Mesenchymal stem cell (in vitro differentiated cells and primary cell): ENCODE measurements at regions not wholly inside any gene's neighbourhood (a gene's known extent, or its start where the extent isn't known, plus 50 kb on each side); places are given as distances from the start of the nearest gene placed in this dataset. TPM values are rescaled to one million over a fixed set of nuclear protein-coding genes. Genes with fewer than 3 reads are reported as not detected.

Source experiments
- DNase-seq: peaks from one replicate; pipeline ENCODE4 v3.0.0-alpha.2; 2013
- H2AFZ ChIP-seq: one replicate; pipeline ENCODE4 v1.6.1; 2013; ENCODE audit warnings: low read depth, mild to moderate bottlenecking, control low read depth, inconsistent platforms, low read length, moderate library complexity
- H2AK5ac ChIP-seq: 2 replicates; pipeline ENCODE4 v1.6.1; 2013; ENCODE audit warnings: low read length, moderate library complexity, mild to moderate bottlenecking, inconsistent platforms; ENCODE audit not compliant: severe bottlenecking
- H2BK120ac ChIP-seq: one replicate; pipeline ENCODE4 v1.6.1; 2013; ENCODE audit warnings: low read depth, mild to moderate bottlenecking, inconsistent platforms, low read length, moderate library complexity
- H2BK12ac ChIP-seq, 2 experiments: one replicate each; pipeline ENCODE4 v1.6.1; 2013; ENCODE audit warnings: inconsistent platforms in 2 of 2, low read length in 2 of 2, mild to moderate bottlenecking in 2 of 2, moderate library complexity in 2 of 2, control low read depth in 1 of 2
- H2BK15ac ChIP-seq: one replicate; pipeline ENCODE4 v1.6.1; 2013; ENCODE audit warnings: mild to moderate bottlenecking, low read depth, inconsistent platforms; ENCODE audit not compliant: poor library complexity, severe bottlenecking
- H2BK5ac ChIP-seq: 2 replicates; pipeline ENCODE4 v1.6.1; 2013; ENCODE audit warnings: low read depth, mild to moderate bottlenecking, low read length, control low read depth, inconsistent platforms; ENCODE audit not compliant: poor library complexity, severe bottlenecking
- H3K14ac ChIP-seq, 2 experiments: one replicate each; pipeline ENCODE4 v1.6.1; 2013; ENCODE audit warnings: inconsistent platforms in 2 of 2, low read length in 2 of 2, control low read depth in 1 of 2, mild to moderate bottlenecking in 1 of 2, moderate library complexity in 1 of 2
- H3K18ac ChIP-seq, 2 experiments: one replicate each; pipeline ENCODE4 v1.6.1; 2013; ENCODE audit warnings: inconsistent platforms in 2 of 2, low read length in 2 of 2, control low read depth in 1 of 2, low read depth in 1 of 2, mild to moderate bottlenecking in 1 of 2
- H3K23ac ChIP-seq, 2 experiments: one replicate each; pipeline ENCODE4 v1.6.1; 2013; ENCODE audit warnings: inconsistent platforms in 2 of 2, low read length in 2 of 2, mild to moderate bottlenecking in 2 of 2, moderate library complexity in 2 of 2, control low read depth in 1 of 2
- H3K27ac ChIP-seq: 2 replicates; pipeline ENCODE4 v1.5.1; 2013; ENCODE audit warnings: mild to moderate bottlenecking, moderate library complexity, low read length, control low read depth, inconsistent platforms; ENCODE audit not compliant: poor library complexity, severe bottlenecking
- H3K27me3 ChIP-seq, 2 experiments: 2 replicates each; pipeline versions ENCODE4 v1.6.1 to v1.7.0; 2013; ENCODE audit warnings: low read length in 2 of 2, mild to moderate bottlenecking in 2 of 2, moderate library complexity in 2 of 2, control low read depth in 1 of 2, inconsistent platforms in 1 of 2; ENCODE audit not compliant: control insufficient read depth in 1 of 2, insufficient read depth in 1 of 2
- H3K36me3 ChIP-seq, 2 experiments: 2 replicates each; pipeline versions ENCODE4 v1.6.1 to v1.7.0; 2013; ENCODE audit warnings: low read length in 2 of 2, control low read depth in 1 of 2, inconsistent platforms in 1 of 2, low read depth in 1 of 2, mild to moderate bottlenecking in 1 of 2; ENCODE audit not compliant: insufficient read depth in 2 of 2, control insufficient read depth in 1 of 2
- H3K4ac ChIP-seq, 2 experiments: one replicate each; pipeline ENCODE4 v1.6.1; 2013; ENCODE audit warnings: inconsistent platforms in 2 of 2, low read length in 2 of 2, mild to moderate bottlenecking in 2 of 2, moderate library complexity in 2 of 2, control low read depth in 1 of 2, low read depth in 1 of 2
- H3K4me1 ChIP-seq: 2 replicates; pipeline ENCODE4 v1.6.1; 2013; ENCODE audit warnings: low read depth, low read length, control low read depth; ENCODE audit not compliant: control insufficient read depth, insufficient read depth
- H3K4me2 ChIP-seq: 2 replicates; pipeline ENCODE4 v1.6.1; 2013; ENCODE audit warnings: low read length, mild to moderate bottlenecking, inconsistent platforms; ENCODE audit not compliant: poor library complexity, severe bottlenecking
- H3K4me3 ChIP-seq, 2 experiments: 2 replicates each; pipeline versions ENCODE4 v1.5.1 to v1.7.0; 2013; ENCODE audit warnings: low read length in 2 of 2, mild to moderate bottlenecking in 2 of 2, control low read depth in 1 of 2, low read depth in 1 of 2; ENCODE audit not compliant: insufficient read depth in 1 of 2
- H3K79me1 ChIP-seq: replicated peaks from 2 replicates; pipeline ENCODE4 v1.6.1; 2013; ENCODE audit warnings: mild to moderate bottlenecking, control low read depth, low read length, inconsistent platforms; ENCODE audit not compliant: poor library complexity, severe bottlenecking
- H3K9ac ChIP-seq: 2 replicates; pipeline ENCODE4 v1.7.0; 2013; ENCODE audit warnings: mild to moderate bottlenecking, low read length, moderate library complexity
- H3K9me3 ChIP-seq: 2 replicates; pipeline ENCODE4 v1.7.0; 2013; ENCODE audit warnings: mild to moderate bottlenecking, low read length; ENCODE audit not compliant: control insufficient read depth
- H4K8ac ChIP-seq: one replicate; pipeline ENCODE4 v1.6.1; 2013; ENCODE audit warnings: inconsistent platforms, mild to moderate bottlenecking, low read length, moderate library complexity
- H4K91ac ChIP-seq: one replicate; pipeline ENCODE4 v1.6.1; 2013; ENCODE audit warnings: mild to moderate bottlenecking, low read length, inconsistent platforms
- WGBS: methylation state at CpG from one replicate; pipeline ENCODE4 v1.1.7; 2013; ENCODE audit warnings: mixed read lengths; 5-methylcytosine and 5-hydroxymethylcytosine counted together
- small RNA-seq: library from polyadenylated mRNA; stranded (forward); fragments of <200 nt; extraction: miRNeasy Mini kit (QIAGEN cat#:217004); gene quantifications from one replicate; pipeline ENCODE3, GENCODE V24; 2013; ENCODE audit warnings: low read depth

DNA sequence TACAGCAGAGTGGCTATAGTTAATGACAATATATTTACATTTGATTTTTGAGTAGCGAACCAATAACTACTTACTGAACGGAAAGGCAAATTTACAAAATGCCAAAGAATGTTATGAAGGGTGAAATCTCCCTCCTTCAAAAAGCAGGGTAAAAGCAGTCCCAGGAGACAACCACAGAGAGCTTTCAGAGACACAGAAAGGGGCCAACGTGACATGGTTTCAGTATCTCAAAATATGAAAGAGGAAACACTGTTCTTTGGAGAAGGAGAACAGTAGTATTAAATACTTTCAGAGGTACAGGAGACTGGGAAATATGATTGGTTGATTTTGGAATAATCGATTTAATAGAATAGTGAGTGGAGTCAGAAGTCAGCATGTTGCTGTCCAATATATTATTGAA lies 52.3 kb upstream of the ROBO1 start:
- H3K36me3 ChIP-seq, result no peaks in the 10 kb centered on the region
- no peak overlapping the region for H3K18ac ChIP-seq
- no peak overlapping the region for H3K4ac ChIP-seq
- H3K79me1 ChIP-seq, result no peaks in the 10 kb centered on the region
- H3K9ac ChIP-seq, result no peak overlapping the region
- no peak overlapping the region for H3K27ac ChIP-seq
- H2BK120ac ChIP-seq, result no peak overlapping the region
- H2BK12ac ChIP-seq, result no peak overlapping the region
- H2AFZ ChIP-seq, result no peak overlapping the region
- peaks cover 26% of the 10 kb centered on the region for H3K9me3 ChIP-seq
- 81% methylated on average over 2 of the region's 4 CpGs for WGBS
- no peak overlapping the region for H3K4me3 ChIP-seq
- no peak overlapping the region for H2AK5ac ChIP-seq
- no peaks in the 10 kb centered on the region for H3K4me1 ChIP-seq
- H3K23ac ChIP-seq, result no peak overlapping the region
- no peak overlapping the region for H2BK15ac ChIP-seq
- H3K14ac ChIP-seq, result no peak overlapping the region
- no peak overlapping the region for H4K91ac ChIP-seq
- no peak overlapping the region for H3K4me2 ChIP-seq
- DNase-seq, result no peak
- no peaks in the 10 kb centered on the region for H3K27me3 ChIP-seq
- H2BK5ac ChIP-seq, result no peak overlapping the region
- H4K8ac ChIP-seq, result no peak overlapping the region

- H3K79me1 ChIP-seq, result no peaks in the 10 kb centered on the region
- H3K9me3 ChIP-seq, result peaks cover 18% of the 10 kb centered on the region
- H3K4me2 ChIP-seq, result no peak overlapping the region
- H2BK120ac ChIP-seq, result no peak overlapping the region
- no peak overlapping the region for H2BK15ac ChIP-seq
- H3K36me3 ChIP-seq, result no peaks in the 10 kb centered on the region
- no peak for DNase-seq
- no peak overlapping the region for H4K8ac ChIP-seq
- no peak overlapping the region for H3K18ac ChIP-seq
- no peaks in the 10 kb centered on the region for H3K27me3 ChIP-seq
- no peak overlapping the region for H4K91ac ChIP-seq
- no peak overlapping the region for H2AFZ ChIP-seq
- H3K14ac ChIP-seq, result no peak overlapping the region
- no peak overlapping the region for H3K27ac ChIP-seq
- no peaks in the 10 kb centered on the region for H3K4me1 ChIP-seq
- no peak overlapping the region for H2BK12ac ChIP-seq
- no peak overlapping the region for H3K23ac ChIP-seq
- no CpG with 5 or more reads among the region's 1 CpG for WGBS
- H3K4ac ChIP-seq, result no peak overlapping the region
- no peak overlapping the region for H2BK5ac ChIP-seq
- no peak overlapping the region for H3K9ac ChIP-seq
- no peak overlapping the region for H2AK5ac ChIP-seq
- no peak overlapping the region for H3K4me3 ChIP-seq
Measured at GRCh38 chr3:79818015-79818414, 50.2 kb upstream of the ROBO1 start.

Small RNAs in the stretch of these regions (small RNA-seq; reads per million reads assigned to genes)
- gene AC108740.1, result not detected
